ENCODE measurements at regions not wholly inside any gene's neighbourhood (a gene's known extent, or its start where the extent isn't known, plus 50 kb on each side); places are given as distances from the start of the nearest gene placed in this dataset.

DNA sequence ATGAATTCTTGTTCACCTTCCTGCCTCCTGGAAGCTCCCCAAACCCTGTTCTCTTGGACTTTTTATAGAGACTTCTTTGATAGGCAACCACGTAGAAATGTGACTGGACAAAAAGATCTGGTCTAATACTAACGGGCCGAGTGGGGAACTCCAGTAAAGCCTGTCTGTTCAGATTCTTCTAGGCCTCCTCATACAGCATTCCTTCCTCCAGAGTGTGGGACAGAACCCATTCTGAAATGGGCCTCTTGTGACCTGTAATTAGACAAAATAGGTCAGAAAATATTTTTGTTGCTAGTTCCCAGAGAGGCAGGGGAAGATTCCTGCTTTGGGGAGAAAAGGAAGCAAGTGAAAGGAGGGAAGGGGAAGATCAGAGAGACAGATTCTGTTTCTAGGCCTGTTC lies 374.3 kb downstream of the CDH26 start:
- no peak for DNase-seq

DNA sequence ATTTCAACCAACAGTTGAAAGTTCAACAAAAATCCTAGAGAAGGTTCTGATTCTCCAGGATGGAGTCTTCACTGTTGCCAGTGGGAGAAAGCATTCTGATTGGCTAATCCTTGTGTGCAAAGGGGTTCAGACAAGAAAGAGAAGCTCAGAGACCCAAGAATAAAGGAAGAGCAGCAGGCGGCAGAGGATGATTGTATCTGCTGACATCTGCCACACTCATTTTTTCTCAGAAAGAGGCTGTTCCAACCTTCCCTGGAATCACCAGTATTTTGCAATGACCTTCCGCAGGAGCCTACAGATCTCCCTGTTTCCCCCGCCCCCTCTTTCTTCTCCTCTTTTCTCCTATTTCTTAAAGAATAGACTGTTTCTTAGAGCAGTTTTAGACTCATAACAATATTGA lies 376.7 kb downstream of the CDH26 start:
- no peak for DNase-seq

DNA sequence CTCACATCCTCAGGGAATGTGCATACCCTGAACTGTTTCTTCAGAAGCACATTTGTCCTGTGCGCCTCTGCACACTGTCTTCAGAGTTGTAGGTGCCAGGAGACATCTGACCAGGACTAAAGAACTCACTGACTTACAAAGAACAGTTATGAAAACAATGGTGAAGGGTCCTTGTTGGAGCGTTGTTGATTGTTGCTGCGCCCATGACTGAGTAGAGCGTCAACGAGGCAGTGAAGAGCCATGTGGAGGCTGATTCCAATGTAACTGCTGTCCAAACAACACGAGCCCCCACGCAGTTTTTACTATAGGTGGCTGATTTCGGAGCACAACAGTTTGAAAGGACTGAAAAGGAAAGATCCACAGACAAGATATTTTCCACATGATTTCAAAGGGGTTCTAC lies 380.3 kb downstream of the CDH26 start:
- no peak for DNase-seq

DNA sequence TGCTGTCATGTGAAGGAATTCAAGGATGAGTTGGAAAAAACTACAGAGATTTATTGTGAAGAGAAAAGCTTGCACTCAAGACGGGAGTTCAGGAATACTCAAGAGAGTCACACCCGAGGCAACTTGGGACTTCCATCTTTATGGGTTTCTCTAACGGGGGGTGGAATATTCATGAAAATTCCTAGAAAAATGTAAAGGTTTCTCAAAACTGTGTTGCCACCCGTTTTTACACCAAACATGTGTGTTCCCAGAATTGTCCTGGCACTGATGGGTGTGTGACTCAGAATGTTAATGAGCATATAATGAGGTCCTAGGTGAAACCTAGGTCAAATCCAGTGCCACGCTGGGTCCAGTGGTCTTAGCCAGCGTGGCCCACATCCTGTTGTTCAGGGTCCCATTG lies 381.5 kb downstream of the CDH26 start:
- DNase-seq, result no peak

DNA sequence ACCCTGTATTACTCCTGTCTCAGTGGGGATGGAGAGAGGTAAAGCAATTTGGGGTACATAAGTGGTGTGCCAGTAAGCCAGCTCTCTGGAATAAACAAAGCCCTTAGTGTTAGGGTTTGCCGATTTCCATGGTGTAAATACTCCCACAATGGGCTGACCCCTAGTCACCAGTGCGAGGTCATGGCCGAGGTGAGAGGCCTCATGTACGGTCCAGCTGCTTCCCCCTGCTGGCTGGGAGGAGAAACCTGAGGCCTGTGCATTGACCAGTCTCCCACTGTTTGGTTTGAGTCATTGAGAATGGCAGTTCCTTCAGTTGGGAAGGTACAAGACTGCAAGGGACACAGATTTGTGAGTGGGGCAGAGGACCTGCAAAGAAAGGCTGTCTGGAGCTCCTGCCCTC lies 382.0 kb downstream of the CDH26 start:
- peak; percentile 13 for DNase-seq

DNA sequence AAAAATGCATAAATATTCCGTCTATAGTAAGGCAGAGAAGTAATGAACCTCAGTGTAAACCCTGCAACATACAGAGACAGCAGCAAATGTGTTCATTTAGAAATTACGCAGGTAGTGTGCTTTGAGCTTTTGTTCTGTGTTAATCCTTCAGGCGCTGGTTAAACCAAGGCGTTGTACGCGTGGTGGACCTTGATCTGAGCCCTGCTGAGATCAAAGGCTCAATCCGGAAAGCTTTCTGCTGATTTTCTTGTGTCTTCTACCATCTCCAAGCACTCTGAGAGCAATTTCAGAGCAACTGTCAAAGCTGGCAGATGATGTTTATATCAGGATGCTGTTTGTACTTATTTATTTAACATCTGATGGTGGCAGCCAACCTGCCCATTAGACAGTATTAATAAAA lies 382.8 kb downstream of the CDH26 start:
- DNase-seq, result no peak

DNA sequence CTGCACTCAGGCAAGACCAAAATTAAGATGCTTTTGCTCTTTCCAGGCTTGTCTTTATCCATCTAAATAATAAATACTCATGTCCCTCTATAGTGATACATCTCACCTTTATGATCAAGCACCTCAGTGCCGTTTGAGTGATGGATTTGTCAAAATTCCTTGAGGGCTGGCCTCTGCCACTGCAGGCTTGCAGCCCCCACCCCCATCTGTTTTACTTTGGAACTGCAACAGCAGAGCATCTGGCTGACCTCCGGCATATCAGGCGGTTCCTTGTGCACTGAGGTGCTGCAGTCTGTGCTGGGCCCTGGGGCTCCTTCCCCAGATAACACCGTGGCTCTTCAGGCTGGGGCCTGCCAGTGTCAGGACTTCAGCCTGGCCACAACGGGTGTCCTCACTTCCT lies 386.9 kb downstream of the CDH26 start:
- DNase-seq, result no peak

DNA sequence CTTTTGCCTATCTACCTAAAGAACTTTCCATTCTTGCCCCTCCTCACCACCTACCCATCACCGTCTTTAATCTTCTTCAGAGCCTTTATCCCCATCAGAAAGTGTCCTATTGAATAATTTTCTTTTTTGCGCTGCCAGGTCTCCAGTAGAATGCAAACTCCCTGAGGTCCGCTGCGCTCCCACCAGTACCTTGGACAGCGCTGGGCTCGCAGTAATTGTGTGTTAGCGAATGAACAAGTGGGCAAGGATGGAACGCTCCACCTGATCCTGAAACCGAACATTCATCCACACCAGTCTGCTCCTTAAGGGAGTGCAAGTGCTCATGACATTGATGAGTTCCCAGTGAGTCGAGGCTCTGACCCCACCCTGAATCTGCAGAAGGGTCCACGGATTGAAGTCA lies 391.2 kb downstream of the CDH26 start:
- DNase-seq, result no peak

DNA sequence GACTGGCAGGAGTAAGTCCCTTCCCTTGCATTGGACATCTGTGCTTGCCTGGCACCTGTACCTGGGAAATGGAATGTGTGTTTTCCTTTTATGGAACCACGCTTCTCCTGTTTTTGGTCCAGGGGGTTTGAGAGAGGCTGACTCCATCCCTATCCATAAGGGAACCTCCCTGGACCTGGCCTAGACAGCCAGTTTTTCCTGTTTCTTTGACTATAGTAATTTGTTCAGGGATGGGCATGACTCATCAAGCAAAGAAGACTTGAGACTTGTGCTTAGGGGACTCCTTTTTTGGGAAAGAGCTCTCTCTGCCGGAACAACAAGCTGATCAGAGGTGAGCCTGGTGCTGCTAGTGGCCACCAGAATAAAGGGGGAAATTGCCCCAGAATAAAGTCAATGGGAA lies 393.8 kb downstream of the CDH26 start:
- DNase-seq, result peak; percentile 44

DNA sequence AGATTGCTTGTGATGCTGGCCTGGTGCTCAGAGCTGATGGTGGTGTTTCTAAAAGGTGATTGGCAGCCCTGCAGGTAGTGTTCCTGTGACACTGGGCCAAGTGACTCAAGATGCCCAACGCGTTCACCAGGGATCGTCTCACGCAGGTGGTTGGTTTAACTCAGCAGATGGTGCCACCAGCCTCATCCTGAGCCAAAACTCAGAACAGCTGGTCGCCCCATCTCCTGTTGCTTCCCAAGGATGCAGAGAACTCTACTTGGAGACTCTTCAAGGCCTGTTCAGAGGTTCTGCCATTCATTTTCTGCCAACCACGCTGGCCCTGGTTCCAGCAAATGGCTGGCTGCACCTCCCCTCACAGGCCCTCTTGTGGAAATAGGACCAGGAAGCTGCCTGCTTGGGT lies 394.4 kb downstream of the CDH26 start:
- no peak for DNase-seq

DNA sequence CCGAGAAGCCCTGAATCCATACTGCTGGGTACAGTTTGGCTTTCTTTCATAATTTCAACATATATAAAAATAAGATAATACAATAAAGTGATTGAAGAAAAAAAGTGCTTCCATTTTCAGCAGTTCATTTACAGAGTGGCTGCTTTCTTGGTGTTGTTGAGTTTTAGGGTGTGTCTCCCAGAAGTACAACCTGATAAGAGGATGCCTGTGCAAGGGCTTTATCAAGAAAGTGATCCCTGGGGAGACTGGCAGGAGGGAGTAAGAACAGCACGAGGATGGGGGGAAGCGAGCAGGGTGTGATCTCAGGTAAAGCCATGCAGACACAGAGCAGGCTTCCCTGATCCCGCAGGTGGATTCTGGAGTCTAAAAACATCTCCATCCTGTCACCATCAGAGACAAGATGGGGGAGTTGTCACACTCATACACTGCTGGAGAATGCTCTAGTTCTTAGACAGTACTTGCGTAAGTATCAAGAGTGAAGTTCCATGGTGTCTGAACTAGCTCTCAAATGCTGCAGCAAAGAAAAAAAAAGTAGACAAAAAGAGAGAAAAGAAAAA lies 395.9 kb downstream of the CDH26 start:
- DNase-seq, result no peak

DNA sequence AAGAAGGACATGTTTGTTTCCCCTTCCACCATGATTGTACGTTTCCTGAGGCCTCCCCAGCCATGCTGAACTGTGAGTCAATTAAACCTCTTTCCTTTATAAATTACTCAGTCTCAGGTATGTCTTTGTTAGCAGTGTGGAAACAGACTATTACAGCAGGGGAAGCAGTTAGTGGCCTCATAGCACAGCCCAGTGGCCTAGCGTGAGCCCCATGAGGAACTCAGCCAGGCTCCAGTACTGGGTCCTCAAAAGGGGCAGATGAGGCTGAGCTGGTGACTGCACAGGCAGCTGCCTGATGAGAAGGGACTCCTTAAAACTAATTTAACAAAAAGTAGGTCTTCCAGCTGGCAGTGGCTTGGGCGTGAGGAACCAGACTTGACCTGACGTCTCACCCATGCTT lies 399.9 kb downstream of the CDH26 start:
- DNase-seq, result no peak

DNA sequence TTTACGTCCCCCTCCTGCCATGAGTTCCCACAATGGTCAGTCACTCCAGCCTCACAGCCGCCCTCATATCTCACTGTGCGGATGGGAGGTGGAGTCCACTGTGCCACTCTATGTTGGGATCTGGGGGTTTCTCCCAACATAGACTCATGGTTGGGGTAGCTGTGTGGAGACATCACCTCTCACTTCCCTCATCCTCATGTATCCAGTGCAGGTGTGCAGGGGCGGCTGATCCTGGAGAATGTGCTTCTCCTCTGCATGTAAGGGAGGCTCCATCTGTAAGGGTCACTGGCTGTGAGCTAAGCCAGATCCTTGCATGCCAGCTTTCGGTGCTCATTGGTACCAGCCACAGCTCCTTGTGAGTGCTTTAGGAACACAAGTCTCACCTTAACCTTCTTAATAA lies 400.8 kb downstream of the CDH26 start:
- no peak for DNase-seq

DNA sequence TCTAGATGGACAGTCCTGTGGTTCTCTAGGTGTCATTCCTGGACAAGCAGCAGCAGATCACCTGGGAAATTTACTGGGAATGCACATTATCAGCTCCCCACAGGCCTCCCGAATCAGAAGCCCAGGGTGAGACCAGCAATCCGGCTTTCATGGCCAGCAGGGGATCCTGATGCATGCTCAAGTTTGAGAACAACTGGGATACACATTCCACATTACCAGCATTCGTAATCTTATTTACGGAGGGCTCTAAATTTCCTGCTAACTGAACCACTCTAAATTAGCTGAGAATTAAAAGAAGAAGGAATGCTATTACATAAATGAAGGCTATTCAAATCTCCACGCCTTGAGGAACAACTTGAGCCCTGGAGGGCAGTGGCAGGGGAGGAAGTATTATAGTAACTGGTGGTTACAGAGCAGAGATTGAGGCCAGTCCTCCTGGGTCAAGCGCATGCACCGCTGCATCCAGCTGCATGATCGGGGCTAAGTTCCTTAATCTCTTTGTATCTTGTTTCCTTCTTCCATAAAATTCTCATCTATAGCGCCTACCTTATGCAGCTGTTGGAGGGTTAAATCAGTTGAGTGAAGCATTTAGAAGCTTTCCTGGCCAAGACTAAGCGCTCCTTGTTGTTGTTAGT lies 403.7 kb downstream of the CDH26 start:
- DNase-seq, result no peak

DNA sequence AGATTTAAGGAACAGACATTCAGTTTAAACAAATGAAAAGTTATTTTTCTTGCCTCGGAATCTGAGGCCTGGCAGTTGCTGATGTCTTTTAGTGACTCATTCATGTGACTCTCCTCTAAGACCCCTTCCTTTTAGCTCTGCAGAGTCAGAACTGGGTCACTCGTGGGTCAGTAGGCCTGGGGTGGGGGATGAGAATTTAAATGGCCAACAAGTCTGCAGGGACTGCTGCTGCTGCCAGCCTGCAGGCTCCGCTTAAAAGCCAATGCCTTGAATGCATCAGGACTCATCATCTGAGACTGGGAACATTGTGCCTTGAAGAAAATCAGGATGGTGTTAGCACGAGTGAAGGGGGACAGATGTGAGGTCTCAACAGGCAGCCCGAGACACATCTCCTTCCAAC lies 404.3 kb downstream of the CDH26 start:
- no peak for DNase-seq

DNA sequence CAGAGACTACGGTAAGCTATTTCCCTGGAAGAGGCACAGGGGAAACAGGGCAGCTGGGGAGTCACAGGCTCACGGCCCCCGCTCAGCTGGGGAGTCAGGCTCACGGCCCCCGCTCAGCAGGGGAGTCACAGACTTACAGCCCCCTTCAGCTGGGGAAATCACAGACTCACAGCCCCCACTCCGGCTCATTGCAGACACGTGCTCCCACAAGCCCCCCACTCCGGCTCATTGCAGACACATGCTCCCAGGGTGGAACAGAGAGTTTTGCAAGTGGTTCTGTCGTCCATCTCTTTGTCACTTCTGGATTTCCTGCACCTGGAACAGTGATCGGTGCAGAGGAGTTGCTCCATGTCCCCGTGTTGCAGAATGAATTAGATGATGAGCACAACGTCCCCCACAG lies 405.5 kb downstream of the CDH26 start:
- DNase-seq, result no peak

DNA sequence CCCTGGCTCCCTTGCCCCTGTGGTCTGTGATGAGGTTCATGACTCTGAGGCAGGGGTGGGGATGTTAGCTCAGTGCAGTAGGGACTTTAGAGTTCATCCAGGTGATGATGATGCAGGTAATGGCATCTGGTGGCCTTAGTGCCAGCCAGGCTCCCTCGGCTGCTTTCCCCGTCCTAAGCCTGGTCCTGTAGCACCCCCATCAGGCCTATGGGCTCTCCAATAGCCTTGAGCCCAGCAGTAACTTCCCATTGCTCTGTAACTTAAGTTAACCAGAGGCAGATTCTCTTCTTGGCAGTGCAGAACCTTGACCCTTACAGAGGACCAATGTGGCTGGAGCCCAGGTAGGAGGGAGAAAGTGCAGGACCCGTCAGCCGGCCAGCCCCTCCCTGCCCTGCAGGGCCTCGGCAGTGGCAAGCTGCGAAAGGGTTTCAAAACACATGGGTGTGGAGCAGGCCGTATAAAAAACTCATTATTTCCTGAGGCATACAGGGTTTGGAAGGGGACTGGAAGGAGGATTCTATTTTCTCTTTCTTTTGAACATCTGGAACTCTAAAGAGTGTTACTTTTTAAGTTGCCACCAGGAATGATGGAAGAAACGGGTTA lies 406.9 kb downstream of the CDH26 start:
- peak; percentile 9 for DNase-seq

DNA sequence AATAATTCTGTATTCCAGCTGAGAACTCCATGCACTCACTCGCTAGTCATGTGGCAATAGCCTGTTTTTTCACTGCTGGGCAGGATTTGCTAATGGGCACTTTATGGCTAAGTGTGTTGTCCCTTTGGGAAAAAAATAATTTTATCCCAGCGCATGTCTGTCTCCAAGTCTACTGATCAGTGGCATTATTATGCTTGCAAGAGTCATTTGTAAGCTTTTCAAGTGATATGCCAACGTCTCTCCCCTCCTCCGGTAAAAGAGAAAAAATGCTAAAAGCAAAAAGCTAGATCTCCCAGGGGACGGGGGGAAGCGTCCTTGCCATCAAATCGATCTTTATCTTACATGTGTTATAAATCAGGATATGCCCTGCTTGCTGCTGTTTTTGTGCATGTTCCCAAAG lies 407.7 kb downstream of the CDH26 start:
- no peak for DNase-seq

DNA sequence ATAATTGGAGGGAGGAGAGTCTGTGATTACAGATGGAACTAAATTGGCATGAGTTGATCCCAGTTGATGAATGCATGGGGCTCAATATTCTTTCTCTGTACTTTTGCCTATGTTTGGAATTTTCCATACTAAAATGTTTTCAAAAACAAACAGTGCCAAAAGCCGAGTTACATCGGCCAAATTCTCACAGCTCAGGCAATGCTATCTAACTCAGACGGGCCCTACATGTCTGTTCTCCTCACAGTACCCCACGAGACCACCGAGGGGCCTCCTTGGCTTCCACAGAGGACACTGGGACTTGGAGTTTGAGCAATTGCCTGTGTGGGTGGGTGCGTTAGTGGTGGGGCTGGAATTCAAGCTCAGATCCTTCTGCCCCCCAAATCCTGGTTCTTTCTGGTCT lies 413.2 kb downstream of the CDH26 start:
- DNase-seq, result no peak

DNA sequence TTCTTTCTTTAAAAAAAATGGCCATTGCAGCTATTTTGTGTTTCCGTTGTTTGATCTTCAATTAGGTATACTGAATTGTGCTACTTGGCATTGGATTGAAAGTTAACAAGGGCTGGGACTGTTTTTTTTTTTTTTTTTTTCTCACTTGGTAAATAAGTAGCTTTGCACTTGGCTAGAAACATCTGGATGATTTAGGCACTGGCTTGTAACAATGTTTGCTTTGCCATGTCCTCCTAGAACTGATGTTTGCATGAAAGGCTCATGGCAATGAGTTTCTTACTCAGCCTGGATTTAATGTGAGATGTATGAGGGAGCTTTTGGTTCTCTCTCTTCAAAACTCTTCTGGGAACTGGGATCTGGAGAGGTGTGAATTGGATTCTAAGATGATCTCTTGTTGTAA lies 414.1 kb downstream of the CDH26 start:
- DNase-seq, result peak; percentile 41

DNA sequence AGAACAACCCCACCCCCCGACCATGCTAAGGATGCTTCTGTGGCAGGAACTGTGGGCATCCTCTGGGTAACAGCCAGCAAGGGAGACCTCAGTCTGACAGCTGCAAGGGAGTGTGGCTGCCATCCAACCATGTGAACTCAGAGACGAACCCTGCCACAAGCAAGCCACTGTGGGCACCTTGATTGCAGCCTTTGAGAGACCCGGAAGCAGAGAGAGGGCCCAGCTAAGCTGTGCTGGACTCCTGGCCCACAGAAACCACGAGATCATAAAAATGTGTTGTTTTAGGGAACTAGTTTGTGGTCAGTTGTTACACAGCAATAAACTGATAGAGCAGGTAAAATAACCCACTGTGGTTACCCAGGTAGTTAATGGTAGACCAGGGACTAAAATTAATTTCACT lies 414.6 kb downstream of the CDH26 start:
- no peak for DNase-seq

DNA sequence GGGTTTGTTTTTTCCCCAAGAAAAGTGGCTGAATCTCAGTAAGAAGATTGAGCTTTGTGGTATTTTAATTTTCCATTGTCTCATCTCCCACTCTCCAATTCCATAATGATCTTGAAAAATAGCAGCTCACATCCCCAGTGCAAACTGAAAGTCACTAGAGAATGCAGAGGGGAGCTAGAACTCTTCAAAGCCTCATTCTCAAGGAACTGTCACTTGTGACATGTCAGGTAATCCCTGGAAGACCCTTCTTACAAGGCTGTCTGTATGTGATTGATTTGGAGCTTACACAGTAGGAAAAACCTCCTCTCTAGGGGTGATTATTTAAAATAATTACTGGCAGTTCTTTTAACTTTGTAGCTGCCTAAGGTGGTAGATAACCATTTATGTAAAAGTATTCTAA lies 420.4 kb downstream of the CDH26 start:
- DNase-seq, result no peak

DNA sequence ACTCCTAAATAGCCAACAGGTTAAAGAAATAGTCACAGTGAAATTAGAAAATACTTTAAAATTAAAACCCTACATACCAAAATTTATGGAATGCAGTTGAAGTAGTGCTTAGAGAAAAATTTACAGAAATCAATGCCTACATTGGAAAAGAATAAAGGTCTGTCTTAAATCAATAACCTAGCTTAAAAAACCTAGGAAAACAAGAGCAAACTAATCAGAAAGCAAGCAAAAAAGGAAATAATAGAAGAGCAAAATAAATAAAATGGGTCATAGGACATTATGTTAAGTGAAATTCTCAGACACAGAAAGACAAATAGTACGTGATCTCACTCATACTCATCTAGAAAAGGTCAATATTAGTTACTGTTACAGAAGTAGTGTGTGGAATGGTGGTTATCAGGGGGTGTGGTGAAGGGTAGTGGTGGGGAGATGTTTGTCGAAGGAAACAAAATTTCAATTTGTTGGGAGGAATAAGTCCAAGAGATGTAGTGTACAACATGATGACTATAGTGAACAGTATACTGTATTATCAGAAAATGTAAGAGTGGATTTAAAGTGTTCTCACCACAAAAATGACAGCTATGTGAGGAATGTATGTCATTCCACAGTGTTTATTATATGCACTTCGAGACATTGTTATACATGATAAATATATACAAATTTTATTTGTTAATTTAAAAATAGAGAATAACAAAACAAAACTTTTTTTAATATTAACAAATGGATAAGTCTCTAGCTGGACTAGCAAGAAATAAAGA lies 423.6 kb downstream of the CDH26 start:
- DNase-seq, result peak; percentile 35

DNA sequence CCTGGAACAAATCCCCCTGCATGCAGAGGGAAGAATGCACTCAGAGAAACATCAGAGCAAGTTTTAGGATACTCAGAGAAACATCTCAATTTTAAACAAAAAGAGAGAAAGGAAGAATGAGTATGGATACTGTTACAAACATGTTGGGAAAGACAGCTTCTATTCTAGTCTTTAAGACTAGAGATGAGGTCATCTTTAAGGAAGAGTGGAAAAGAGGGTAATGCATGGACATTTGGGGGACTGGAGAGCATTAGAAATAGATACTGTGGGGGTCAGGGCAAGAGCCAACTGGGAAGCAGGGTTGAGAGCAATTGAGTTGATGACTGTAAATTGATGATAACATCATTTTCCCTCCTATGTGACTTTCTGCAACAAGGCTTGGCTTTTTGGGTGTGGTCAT lies 431.2 kb downstream of the CDH26 start:
- no peak for DNase-seq
